GM21515 (cell line): ENCODE measurements at regions not wholly inside any gene's neighbourhood (a gene's known extent, or its start where the extent isn't known, plus 50 kb on each side); places are given as distances from the start of the nearest gene placed in this dataset.

Source experiments
- ATAC-seq: cut with Tn5 transposase; IDR thresholded peaks from one replicate; pipeline ENCODE4 v1.9.1; 2021; ENCODE audit not compliant: unreplicated experiment

DNA sequence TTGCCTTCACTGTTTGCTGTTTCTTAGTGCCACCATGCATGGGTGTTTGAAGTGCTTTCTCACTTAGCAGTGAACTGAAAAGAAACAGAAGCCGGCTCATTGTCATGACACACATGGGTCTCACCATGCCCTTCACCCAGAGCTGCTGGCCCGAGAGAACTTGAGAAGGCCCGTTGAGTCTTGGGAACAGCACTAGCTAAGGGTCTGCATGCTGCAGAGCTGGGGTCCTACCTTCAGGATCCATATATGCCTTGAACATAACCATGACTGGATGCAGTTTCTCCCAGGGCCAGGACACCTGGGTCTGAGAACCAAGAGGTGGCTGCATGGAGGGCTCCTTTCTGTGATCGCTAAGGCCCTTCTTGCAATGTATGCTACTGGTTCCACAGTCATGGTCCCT is 245.5 kb upstream of the HS6ST1 start:
- no peak for ATAC-seq

DNA sequence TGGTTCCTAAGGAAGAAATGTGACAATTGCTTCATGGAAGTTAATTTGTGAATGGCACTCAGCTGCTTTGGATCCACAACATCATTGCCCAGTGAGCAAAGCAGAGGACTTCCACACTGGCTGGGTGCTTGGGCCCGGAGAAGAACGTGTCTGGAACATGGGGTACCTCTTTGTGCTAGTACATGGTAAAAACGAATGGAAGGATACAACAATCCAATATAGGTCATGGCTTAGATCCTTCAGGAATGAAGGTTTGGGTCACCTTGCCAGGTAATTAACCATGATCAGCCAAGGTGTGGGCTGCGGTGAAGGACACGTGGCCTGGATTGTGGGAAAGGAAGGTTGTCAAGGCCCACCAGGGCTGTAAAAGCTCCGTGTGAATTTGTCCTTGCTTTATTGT is 245.9 kb upstream of the HS6ST1 start:
- no peak for ATAC-seq

DNA sequence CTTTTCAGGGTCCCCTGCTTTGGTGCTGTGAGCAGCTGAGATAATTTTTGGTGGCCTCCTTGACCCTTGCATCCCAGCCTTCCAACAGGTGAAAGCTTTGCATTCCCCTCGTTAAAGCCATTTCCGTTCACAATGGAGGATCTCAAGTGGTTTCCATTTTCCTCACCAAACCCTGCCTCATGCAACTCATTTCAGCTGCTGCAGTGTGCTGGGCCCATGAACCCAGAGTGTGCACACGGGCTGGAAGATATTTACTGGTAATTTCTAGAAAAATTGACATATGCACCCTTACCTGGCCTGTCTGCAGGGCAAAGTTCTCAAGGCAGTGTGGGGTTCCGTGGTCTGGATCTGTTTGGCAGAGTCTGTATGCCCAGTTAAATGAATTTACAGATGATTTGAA is 246.8 kb upstream of the HS6ST1 start:
- no peak for ATAC-seq

DNA sequence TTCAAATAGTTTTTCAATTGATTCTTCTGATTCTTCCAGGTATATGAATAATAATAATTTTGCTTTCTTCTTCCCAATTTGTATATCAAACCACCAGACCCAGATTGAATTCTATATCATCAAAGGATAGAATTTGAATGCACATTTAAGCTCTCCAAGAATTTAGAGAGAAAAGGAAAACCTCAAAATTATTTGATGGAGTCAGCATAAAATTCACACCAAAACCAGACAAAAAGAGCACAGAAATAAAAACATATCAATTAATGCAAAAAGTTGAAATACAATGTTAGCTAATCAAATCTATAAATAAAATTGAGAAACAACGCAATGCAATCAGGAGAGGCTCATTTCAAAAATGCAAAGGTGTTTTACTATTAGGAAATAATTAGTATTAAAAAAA is 248.0 kb upstream of the HS6ST1 start:
- ATAC-seq, result no peak

DNA sequence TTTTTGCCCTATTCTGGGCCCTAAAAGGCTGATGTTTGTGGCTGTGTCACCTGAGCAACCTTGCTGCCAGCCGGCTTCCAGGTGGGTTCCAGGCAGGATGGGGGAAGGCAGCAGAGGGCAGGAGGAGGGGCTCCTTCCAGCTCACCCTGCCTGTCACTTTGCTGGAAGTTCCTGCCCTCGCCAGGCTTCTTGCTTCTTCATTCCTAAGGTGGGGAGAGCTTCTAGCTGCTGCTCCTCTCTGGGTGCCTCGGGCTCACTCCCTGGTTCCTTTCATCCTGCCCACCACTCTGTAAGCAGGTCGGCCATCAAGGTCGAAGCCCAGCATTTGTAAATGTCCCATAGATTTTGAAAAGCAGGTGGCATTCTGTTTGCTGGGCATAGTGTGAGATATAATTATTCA is 249.4 kb upstream of the HS6ST1 start:
- ATAC-seq, result no peak

DNA sequence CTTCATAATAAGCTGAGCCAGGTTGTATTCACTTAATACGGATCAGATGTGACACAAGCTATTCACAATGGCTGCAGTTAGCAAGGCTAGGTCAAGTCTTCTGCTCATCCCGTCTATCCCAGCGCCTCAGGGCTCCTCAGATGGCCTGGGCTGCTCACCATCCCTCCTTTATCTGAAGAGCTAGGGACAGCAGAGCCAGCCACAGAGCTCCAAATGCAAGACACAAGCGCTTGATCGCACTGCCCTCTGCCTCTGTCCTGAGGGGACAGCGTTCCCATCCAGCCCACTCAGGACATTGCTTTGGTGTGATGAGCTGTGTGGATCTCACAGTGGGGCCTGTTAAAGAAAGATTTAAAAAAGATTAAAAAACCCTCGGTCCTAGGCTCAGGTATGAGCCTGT is 254.4 kb upstream of the HS6ST1 start:
- ATAC-seq, result no peak

DNA sequence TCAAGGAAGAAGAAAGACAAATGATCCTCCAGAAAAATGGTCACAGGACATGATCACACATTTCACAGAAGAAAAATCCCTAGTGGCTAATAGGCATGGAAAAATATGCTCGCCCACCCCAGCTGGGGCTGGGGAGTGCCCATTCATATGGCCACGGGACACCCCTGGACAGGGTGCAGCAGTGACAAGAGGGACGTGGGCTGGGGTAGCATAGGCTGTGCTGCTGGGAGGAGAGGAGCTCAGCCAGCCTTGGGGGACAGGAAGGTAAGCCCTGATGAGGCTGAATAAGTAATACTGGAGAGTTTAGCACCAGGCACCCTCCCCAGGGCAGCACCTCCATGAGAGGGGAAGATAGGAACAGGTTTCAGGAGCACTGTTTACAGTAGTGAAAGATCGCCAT is 254.9 kb upstream of the HS6ST1 start:
- no peak for ATAC-seq

DNA sequence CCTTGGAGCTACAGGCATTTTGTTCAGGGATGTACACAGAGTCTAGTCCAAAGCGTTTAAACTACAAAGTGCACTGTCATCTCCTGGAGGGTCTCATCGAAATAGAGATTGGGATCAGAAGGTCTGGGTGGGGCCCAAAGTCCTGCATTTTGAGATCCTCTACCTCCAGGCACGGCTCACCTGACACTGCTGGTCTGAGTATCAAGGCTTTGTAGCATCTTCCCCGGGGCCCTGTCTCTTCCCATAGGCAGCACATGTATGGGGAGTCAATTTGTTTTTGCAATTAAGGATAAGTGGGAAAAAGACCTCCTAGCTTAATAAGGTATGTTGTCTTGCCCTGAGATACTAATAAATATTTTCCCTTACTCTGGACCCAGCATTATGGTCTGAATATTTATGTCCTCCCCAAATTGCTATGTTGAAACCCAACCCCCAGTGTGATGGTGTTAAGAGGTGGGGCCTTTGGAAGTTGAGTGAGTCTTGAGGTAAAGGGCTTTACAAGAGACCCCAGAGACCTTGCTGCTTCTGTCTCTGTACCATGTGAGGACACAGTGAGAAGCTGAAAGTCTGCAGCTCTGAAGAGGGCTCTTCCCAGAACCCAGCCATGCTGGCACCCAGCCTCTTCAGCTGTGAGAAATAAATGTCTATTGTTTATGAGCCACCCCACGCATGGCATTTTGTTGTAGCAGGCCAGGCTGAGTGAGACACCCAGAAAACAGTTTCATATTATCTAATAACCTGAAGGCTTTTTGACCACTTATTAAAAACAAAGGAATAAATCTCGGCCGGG is 258.7 kb upstream of the HS6ST1 start:
- ATAC-seq, result no peak

DNA sequence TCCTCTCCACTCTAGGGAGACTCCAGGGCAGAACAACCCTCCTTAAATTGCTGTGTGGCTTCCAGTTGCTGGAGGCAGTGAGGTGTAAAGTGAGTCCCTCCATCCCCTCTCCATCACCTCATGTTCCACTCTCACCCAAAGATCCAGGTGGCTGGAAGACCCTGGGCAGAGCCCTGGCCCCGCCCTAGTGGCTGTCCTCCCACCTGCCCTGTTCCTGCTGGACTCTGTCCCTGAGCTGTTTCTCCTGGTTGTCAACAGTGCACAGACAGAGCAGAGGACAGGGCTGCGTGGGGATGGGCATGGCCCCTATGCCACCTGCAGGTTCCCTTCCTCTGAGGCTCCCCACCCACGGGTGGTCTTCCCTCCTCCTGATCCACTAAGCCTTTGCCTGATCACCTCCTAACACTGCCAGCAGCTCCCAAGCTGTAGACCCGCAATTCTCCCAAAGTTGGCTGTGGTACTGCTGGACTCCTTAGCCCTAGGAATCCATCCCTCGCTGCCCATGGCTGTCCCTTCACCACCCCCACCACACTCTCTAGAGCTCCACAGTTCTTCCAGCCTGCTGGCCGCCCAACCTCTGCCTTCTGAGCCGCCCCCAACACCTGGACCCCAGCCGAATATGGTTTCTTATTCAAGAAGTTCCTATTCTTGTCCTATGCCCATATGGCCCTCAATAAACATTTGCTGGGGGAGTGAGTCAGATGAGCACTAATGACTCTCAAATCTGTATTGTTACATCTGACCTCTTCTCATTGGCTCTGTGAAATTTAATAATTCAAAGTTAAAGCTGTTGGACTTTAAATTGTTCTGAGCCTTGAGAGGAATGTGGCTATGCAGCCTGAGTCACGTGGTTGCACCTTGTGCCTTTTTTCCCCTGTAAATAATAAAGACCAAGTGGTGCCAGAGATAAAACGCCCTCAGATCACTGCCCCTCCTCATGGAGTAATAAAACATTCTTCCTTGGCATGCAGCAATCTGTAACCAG is 260.0 kb upstream of the HS6ST1 start:
- ATAC-seq, result no peak

DNA sequence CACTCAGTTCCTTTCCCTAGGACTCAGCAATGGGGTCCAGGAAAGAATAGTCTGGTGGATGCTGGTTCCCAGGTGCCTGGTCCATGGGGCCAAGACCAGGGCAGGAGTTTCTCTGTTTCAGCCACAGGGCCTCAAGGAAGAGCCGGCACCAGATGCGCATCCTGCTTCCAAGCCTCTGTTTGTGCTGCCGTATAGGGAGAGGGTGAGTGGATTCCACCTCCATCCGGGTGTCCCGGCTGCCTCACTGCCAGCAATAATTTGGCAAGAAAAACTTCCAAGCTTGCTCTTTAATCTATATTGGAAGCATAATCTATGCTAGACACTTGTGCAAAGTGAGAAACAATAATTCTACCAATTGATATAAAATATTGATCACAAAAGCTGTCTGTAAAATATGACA is 261.2 kb upstream of the HS6ST1 start:
- ATAC-seq, result no peak

DNA sequence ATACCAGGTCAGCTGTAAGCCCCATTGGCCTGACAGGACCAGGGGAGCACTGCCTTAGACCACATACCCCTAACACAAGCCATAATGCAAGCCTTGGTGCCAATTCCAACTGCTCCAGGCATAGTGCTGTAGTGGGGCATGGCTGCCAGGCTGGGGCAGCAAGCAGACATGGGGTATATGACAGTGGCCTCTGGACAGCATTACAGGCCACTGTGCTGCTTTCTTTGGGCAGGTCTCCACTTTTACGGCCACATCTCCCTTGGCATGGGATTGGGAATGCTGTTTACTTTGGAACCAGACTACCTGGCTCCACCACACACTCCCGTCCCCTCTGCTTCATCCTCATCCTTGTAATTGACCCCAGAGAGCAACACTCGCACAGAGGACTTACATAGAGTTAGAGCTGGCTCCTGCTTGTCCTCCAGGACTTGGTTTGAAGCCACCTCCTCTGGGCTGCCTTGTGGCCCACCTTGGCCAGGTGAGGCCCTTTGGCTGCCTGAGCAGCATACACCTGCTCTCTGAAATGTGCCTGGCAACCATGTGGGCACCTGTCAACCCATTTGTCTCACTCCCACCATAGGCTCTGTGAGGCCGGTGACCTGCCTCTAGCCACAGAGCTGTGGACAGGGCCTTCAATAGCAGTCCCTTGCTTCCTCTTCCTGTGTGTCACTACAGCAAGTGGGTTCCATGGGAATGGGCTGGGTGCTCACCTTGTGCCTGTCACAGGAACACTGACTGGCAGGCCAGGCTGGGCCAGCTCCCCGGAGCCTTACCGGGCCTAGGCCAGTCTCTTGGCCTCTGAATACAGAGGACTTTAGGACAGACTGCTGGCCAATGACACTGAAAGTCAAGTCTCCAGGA is 262.6 kb upstream of the HS6ST1 start:
- ATAC-seq, result no peak

DNA sequence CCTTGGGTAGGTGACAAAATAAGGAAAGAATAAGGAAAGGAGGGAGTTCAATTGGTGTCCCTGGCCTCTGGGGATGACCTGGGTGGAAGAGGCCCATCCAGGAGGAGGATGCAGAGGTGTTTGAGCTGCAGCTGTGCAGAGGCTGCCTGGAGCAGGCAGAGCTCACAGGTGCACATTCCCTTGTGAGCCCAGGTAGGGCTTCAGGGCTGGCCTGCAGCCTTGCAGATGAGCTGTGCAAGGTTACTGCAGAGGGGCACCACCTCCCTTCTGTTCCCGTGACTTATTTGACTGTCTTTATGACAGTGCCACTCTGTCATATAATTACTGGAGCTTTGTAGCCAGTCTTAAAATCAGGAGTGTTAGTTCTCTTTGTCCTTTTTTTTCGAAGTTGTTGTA is 263.2 kb upstream of the HS6ST1 start:
- no peak for ATAC-seq

DNA sequence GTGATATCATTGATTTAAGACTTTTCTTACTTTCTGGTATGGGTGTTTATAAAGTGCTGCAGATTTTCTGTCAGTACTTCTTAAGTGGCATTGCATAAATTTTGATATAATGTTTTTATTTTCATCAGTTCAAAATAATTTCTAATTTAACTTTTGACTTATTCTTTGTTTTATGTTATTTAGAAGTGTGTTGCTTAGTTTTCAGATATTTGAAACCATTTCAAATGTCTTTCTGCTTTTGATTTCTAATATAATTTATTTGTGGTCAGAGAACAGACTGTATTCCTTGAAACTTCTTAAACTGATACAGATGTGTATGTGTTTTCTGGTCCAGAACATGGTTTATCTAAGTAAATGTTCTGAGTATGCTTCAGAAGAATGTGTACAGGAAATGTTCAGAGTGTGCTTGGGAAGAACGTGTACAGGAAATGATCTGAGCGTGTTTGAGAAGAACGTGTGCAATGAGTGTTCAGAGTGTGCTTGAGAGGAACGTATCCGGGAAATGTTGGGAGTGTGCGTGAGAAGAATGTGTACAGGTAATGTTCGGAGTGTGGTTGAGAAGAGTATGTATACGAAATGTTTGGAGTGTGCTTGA is 265.7 kb upstream of the HS6ST1 start:
- ATAC-seq, result no peak

DNA sequence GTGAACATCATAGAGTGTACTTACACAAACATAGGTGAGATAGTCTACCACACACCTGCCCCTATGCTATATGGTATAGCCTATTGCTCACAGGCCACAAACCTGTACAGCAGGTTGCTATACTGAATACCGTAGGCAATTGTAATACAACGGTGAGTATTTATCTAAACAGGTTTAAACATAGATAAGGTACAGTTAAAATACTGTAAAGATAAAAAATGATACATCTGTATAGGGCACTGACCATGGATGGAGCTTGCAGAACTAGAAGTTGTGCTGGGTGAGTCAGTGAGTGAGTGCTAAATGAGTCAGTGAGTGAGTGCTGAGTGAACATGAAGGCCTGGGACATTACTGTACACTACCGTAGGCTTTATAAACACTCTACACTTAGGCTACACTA is 267.0 kb upstream of the HS6ST1 start:
- ATAC-seq, result no peak

DNA sequence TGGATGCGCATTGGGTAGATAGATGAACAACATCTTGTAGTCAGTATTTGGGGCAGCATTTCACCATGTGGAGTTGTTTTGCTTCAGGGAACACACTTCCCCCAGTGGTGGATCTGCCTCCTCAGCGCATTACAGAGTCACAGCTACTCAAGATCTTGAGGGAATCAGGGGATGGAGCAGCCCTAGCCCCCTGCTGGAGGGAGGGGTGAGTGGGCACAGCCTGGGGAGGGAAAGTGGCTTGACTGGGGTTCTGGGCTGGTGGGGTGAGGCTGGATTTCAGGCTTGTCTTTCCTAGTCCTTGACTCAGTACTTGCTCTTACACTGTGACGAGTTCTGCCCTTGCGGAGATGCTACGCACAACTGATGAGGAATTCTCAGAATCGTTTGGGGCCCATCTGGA is 271.0 kb upstream of the HS6ST1 start:
- no peak for ATAC-seq

DNA sequence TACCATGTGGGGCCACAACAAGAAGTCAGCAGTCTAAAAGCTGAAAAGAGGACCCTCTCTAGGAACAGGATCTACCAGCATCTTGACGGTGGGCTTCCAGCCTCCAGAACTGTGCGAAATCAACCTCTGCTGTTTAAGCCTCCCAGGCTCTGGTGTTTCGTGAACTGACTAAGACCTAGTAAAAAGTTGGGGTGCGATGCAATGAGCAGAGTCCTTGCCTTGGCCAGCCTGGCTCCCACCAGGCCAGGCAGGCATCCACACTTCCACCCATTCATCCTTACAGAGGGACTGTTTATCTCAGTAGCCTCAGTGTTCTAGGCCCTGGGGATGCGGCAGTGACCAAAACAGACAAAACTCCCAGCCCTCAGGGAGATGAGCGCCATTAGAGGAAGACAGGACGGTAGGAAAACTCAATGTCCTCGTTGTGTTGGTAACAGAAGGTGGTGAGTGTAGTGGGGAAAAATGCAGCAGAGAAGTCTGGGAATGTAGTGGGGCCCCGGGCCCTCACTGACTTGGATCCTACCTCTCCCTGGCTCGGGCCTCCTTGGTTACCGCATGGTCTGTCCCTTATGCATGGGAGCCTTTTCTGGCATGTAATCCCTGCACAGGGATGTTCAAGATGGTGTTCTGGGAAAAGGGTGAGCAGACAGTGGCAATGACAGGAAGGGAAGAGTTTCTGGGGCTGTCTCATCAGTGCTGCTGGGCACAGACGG is 271.8 kb upstream of the HS6ST1 start:
- no peak for ATAC-seq

DNA sequence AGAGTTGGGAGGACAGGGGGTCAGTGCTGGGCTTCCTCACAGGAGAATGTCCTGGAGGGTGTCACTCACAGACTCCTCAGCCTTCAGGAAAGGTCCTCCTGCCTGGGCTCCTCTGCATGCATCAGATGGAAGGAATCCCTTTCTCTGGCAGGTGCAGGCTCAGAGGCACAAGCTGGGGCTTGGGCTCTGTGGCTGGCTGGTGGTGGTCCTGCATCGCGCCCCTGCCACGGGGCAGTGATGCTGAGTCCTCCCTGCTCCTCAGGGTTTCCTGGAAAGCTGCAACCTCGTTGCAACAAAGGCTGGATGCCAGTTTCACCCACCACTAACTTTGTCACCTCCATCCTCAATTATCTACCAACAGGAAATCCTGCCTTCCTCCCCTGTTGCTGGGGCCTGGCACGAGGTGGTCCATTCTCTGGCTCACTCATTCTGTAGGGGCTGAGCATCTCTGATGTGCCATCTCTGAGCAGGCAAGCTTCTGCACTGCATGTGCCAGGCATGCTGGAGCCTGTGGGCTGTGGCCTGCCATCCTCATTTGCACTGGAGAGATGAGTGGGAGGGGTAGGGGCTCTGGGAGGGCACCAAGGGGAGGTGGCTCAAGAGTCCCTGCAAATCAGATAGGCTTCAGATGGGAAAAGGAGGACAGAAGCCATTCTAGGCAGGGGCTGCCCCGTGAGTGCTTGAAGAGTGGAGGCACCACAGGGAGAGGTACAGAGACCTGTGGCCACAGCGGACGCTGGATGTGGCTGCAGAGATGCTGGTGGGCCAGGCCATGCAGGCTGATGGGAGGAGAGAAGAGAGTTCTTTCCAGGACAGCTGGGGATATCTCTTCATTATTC is 272.6 kb upstream of the HS6ST1 start:
- no peak for ATAC-seq

DNA sequence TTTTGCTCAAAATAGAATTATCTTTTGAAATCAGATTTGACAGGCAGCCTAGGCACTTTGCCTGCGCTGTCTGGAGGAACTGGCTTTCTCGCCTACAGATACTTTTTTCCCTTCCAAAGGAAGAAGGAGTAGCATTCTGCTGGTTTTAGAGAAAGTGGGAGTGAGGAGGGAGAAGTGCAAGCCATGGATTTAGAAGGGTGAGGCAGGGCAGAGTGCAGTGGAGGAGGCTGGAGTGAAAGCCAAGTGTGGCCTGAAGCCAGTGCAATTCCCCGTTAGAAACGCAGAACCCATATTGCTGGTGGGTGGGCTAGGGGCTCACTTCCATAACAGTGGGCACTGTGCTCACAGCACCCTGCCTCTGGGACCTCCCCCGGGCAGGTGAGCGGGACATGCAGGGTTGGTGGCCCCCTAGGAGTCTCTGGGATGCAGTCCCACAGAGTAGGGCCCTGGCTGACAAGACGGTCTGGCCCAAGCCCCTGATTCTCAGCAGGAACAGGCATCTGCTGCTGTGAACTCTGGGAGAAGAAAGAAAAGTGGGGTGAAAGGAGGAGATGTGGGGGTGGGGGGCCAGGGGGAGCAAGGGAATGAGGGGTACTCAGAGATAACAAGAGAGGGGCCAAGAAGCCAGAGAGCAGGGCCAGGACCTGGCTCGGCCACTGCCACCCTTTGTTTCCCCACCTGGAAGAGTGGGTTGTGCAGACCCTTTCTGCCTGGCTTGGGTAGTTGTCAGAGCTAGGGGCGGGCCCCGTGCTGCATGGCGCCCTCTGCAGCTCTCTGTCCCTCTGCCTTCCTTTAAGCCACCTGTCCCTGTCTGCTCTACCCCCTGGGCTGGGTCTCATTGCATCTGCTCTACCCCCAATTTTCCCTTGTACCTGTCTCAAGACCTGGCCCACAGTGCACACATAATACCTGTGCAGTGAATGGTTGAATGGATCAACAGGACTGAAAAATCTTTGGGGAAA is 273.5 kb upstream of the HS6ST1 start:
- no peak for ATAC-seq
